HL-60 (cell line): ENCODE measurements at regions not wholly inside any gene's neighbourhood (a gene's known extent, or its start where the extent isn't known, plus 50 kb on each side); places are given as distances from the start of the nearest gene placed in this dataset.

Experiments used
- DNase-seq, 2 experiments: peaks; one replicate each; pipeline ENCODE4 v3.0.0-alpha.2; 2010 to 2020; ENCODE audit warnings: low read depth in 1 of 2, low spot score in 1 of 2
- H3K27ac ChIP-seq: fragments of 250-450 bp; sonication (Bioruptor Pico); replicated peaks from 2 replicates; pipeline ENCODE4 v1.5.1; 2020; ENCODE audit warnings: mild to moderate bottlenecking, moderate library complexity
- H3K27me3 ChIP-seq: fragments of 250-450 bp; sonication (Bioruptor Pico); 2 replicates; pipeline ENCODE4 v1.5.1; 2021; ENCODE audit warnings: mild to moderate bottlenecking, moderate library complexity; ENCODE audit not compliant: insufficient read depth, poor library complexity, severe bottlenecking
- H3K4me3 ChIP-seq: replicated peaks from 2 replicates; pipeline ENCODE4 v1.5.1; 2011; ENCODE audit warnings: mild to moderate bottlenecking, control low read depth, low read length; ENCODE audit not compliant: insufficient read depth
- CTCF ChIP-seq: IDR thresholded peaks from one replicate; pipeline ENCODE4 v1.5.1; 2011; ENCODE audit warnings: low read length, control low read depth, inconsistent platforms; ENCODE audit not compliant: insufficient read depth
- GABPA ChIP-seq: IDR thresholded peaks from 2 replicates; pipeline ENCODE4 v1.6.1; 2012; ENCODE audit warnings: low read depth
- POLR2AphosphoS5 ChIP-seq: IDR thresholded peaks from 2 replicates; pipeline ENCODE4 v1.6.1; 2012; ENCODE audit warnings: low read depth
- REST ChIP-seq: IDR thresholded peaks from 2 replicates; pipeline ENCODE4 v1.6.1; 2012; ENCODE audit warnings: low read depth; ENCODE audit not compliant: insufficient replicate concordance
- SPI1 ChIP-seq: IDR thresholded peaks from 2 replicates; pipeline ENCODE4 v1.6.1; 2012; ENCODE audit warnings: low read depth, mild to moderate bottlenecking, borderline replicate concordance

GRCh38 chr7:82549616-82550285, 106.2 kb upstream of the CACNA2D1 start:
- no peak for DNase-seq
- Histone ChIP-seq H3K27me3 (no peaks in the 10 kb centered on the region), H3K4me3 (no peak overlapping the region), H3K27ac (no peak overlapping the region)
- no peak for TF ChIP-seq CTCF
- no peak for TF ChIP-seq GABPA
- no peak for TF ChIP-seq REST
- no peak for TF ChIP-seq POLR2AphosphoS5
- TF ChIP-seq SPI1 = no peak

GRCh38 chr7:82548141-82548688, 104.6 kb upstream of the CACNA2D1 start:
- Histone ChIP-seq H3K27me3 (no peaks in the 10 kb centered on the region), H3K27ac (no peak overlapping the region), H3K4me3 (no peak overlapping the region)
- TF ChIP-seq SPI1 (no peak), POLR2AphosphoS5 (no peak), REST (no peak), GABPA (no peak), CTCF (no peak)
- DNase-seq = no peak

- Histone ChIP-seq H3K27me3 (peaks cover 3% of the 10 kb centered on the region), H3K4me3 (no peak overlapping the region), H3K27ac (no peak overlapping the region)
- DNase-seq = no peak
- no peak for TF ChIP-seq CTCF
- TF ChIP-seq REST = no peak
- TF ChIP-seq SPI1 = no peak
- no peak for TF ChIP-seq POLR2AphosphoS5
- TF ChIP-seq GABPA = no peak
Observed at GRCh38 chr7:82542665-82543064, 99.1 kb upstream of the CACNA2D1 start.
